Natural killer cell treated with Interleukin-12 subunit alpha and Interleukin-12 subunit beta and Interleukin-15 and Interleukin-18, amount 100 ng/mL, for 72 hours (primary cell): ENCODE measurements at regions not wholly inside any gene's neighbourhood (a gene's known extent, or its start where the extent isn't known, plus 50 kb on each side); places are given as distances from the start of the nearest gene placed in this dataset.

Experiments used
- ATAC-seq, 2 donors: fragments of 150-1000 bp; cut with Tn5 transposase in 1 of 2; sonication (Bioruptor Pico), chemical (Tn5 transposase) in 1 of 2; 2 replicates each; pipeline ENCODE4 v1.10.0; 2021
- DNase-seq: peaks from one replicate; pipeline ENCODE4 v3.0.0; 2022; ENCODE audit warnings: low spot score
- H3K27ac Mint-ChIP-seq, 2 donors: 1 replicate in 1 of 2; 2 replicates in 1 of 2; pipeline ENCODE4 v1.8.0; 2022; ENCODE audit warnings: mixed read lengths in 2 of 2, mild to moderate bottlenecking in 1 of 2, moderate library complexity in 1 of 2
- H3K27me3 Mint-ChIP-seq, 2 donors: 1 replicate in 1 of 2; 2 replicates in 1 of 2; pipeline ENCODE4 v1.8.0; 2022; ENCODE audit warnings: mixed read lengths in 2 of 2
- H3K36me3 Mint-ChIP-seq: one replicate; pipeline ENCODE4 v1.8.0; 2022; ENCODE audit warnings: mixed read lengths
- H3K4me1 Mint-ChIP-seq, 2 donors: 1 replicate in 1 of 2; 2 replicates in 1 of 2; pipeline ENCODE4 v1.8.0; 2022; ENCODE audit warnings: low read depth in 2 of 2, mixed read lengths in 2 of 2, mild to moderate bottlenecking in 1 of 2
- H3K4me3 Mint-ChIP-seq: one replicate; pipeline ENCODE4 v1.8.0; 2022; ENCODE audit warnings: mixed read lengths
- H3K9me3 Mint-ChIP-seq: 2 replicates; pipeline ENCODE4 v1.8.0; 2022; ENCODE audit warnings: mixed read lengths

GRCh38 chr10:34869135-34869836 is 54.2 kb upstream of the PARD3 start:
- DNase-seq (no peak), ATAC-seq (no peak)
- Mint-ChIP-seq H3K4me3 (no peak overlapping the region), H3K9me3 (no peaks in the 10 kb centered on the region), H3K27me3 (peaks cover 19 to 20% of the 10 kb centered on the region in 2 donors), H3K4me1 (no peaks in the 10 kb centered on the region), H3K27ac (no peak overlapping the region), H3K36me3 (no peaks in the 10 kb centered on the region)

- ATAC-seq (no peak), DNase-seq (no peak)
- H3K4me1 Mint-ChIP-seq: no peaks in the 10 kb centered on the region
- H3K4me3 Mint-ChIP-seq: no peak overlapping the region
- no peaks in the 10 kb centered on the region for H3K36me3 Mint-ChIP-seq
- no peaks in the 10 kb centered on the region for H3K9me3 Mint-ChIP-seq
- no peak overlapping the region for H3K27ac Mint-ChIP-seq
- peaks cover 20% of the 10 kb centered on the region in 2 donors for H3K27me3 Mint-ChIP-seq
Measured at GRCh38 chr10:34868589-34868988, 53.5 kb upstream of the PARD3 start.

GRCh38 chr10:34866848-34867247 is 51.8 kb upstream of the PARD3 start:
- no peak for DNase-seq
- ATAC-seq: no peak
- Mint-ChIP-seq H3K27ac (no peak overlapping the region), H3K4me1 (no peaks in the 10 kb centered on the region), H3K4me3 (no peak overlapping the region), H3K9me3 (no peaks in the 10 kb centered on the region), H3K36me3 (no peaks in the 10 kb centered on the region), H3K27me3 (peaks cover 10 to 16% of the 10 kb centered on the region in 2 donors)
